ENCODE measurements at regions not wholly inside any gene's neighbourhood (a gene's known extent, or its start where the extent isn't known, plus 50 kb on each side); places are given as distances from the start of the nearest gene placed in this dataset.
A peak's percentile ranks its signal among the peaks of the same experiment; 100 is the strongest.
"Not testable (repeated sequence)": the region's sequence is repeated elsewhere in the genome, so short reads cannot be mapped to it uniquely, and the experiment has no call there.

DNA sequence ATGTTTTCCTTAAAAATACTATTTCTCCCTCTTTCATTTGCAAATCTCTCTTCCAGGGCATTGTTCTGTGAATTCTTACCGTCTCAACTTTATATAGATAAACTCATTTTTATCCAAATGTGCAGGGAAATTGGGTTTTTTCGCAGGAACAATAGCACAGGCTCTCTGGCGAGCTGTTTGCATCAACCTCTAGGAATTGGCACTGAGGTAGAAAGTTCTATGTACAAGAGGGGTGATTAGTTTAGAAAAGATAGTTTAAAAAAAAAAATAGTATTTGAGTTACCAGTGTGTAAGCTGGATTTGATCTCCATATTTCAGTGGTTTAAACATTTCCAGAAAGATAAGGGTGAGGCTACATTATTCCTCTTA, 129.7 kb upstream of the BTN3A2 start:
- peak; percentile 26 for DNase-seq

DNA sequence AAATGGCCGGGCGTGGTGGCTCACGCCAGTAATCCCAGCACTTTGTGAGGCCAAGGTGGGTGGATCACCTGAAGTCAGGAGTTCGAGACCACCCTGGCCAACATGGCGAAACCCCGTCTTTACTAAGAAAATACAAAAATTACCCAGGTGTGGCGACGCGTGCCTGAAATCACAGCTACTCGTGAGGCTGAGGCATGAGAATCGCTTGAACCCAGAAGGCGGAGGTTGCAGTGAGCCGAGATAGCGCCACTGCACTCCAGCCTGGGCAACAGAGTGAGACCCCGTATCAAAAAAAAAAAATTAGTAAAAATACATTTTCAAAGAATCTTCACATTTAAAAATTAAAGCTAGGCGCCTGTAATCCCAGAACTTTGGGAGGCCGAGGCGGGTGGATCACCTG, 125.6 kb upstream of the BTN3A2 start:
- not testable (repeated sequence) for DNase-seq

- peak; percentile 97 for DNase-seq
Measured at GRCh38 chr6:26240157-26241032, 124.6 kb upstream of the BTN3A2 start.

DNA sequence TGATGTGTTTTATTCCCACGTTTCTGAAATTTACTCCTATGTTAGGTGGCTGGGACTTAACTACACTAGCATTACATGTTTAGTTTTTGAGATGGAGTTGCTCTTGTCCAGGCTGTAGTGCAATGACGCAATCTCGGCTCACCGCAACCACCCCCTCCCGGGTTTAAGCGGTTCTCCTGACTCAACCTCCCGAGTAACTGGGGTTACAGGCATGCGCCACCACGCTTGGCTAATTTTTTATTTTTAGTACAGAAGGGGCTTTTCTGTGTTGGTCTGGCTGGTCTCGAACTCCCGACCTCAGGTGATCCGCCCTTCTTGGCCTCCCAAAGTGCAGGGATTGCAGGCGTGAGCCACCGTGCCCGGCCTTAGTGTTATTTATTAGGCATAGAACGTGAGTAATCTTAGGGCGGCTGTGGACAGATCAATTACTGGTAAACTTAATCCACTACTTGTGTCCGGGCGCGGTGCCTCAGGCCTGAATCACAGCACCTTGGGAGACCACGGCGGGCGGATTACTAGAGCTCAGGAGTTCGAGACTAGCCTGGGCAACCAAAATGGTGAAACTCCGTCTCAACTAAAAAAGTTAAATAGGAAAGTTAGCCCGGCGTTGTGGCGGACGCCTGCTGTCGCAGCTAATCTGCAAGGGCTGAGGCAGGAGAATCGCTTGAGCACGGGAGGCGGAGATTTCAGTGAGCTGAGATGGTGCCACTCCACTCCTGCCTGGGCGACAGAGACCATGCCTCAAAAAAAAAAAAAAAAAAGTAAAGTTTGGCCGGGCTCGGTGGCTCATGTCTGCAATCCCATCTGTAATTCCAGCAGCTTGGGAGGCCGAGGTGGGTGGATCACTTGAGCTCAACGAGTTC, 123.7 kb upstream of the BTN3A2 start:
- peak; percentile 80 for DNase-seq

- no peak for DNase-seq
Measured at GRCh38 chr6:26243132-26243531, 121.9 kb upstream of the BTN3A2 start.

DNA sequence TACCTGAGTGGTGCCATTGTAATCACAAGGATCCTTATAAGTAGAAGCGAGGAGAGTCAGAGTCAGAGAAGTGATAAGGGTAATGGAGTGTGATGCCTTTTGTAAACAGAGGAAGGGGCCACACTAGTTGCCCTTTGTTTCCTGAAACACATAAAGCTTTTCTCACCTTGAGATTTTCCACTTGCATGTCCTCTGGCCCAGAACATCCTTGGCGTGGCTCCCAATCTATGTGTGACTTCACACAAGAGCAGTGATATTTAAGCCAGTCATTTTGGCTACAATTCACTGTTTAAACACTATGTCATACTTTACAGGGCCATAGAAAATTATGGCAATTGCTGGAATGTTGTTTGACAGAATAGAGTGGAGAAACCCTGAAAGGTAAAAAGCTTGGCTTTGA, 121.2 kb upstream of the BTN3A2 start:
- no peak for DNase-seq

- DNase-seq = no peak
Measured at GRCh38 chr6:26246058-26246457, 118.9 kb upstream of the BTN3A2 start.

DNA sequence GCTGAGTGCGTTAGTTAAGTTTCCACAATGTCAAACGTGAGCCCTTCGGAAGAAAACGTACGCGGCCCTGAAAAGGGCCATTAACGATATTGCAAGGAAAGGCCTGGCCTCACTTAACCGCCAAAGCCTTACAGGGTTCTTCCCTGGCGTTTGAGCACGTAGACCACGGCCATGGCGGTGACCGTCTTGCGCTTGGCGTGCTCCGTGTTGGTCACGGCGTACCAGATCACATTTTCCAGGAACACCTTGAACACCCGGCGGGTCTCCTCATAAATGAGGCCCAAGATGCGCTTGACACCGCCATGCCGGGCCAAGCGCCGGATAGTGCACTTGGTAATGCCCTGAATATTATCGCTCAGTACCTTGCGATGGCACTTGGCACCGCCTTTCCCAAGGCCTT, 118.4 kb upstream of the BTN3A2 start:
- no peak for DNase-seq

DNA sequence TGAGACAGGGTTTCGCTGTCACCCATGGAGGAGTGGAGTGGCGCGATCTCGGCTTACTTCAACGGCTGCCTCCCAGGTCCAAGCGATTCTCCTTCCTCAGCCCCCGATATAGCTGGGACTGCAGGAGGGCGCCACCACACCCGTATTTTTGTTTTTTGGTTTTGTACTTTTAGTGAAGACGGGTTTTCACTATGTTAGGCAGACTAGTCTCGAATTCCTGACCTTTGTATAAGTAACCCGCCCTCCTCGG, 115.4 kb upstream of the BTN3A2 start:
- DNase-seq = no peak

DNA sequence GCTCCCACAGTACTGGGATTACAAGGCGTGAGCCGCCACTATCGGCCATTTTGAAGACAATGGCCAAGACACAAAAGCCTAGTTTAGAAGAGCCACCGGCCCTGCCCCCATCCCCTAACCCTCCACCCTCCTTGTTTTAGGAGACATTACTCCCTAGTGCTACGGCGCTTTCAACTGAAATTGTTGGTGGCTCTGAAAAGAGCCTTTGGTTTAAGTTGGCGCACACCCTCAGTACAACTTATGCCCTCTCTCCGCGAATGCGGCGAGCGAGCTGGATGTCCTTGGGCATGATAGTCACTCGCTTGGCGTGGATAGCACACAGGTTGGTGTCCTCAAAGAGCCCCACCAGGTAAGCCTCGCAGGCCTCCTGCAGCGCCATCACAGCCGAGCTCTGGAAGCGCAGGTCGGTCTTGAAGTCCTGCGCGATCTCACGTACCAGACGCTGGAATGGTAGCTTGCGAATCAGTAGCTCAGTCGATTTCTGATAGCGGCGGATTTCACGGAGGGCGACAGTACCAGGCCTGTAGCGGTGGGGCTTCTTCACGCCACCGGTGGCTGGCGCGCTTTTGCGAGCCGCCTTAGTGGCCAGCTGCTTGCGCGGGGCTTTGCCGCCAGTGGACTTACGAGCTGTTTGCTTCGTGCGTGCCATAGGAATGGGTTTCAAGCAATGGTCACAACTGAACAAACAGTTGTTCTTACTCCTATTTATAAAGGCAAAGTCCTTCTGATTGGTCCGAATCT, 114.9 kb upstream of the BTN3A2 start:
- DNase-seq = peak; percentile 92

DNA sequence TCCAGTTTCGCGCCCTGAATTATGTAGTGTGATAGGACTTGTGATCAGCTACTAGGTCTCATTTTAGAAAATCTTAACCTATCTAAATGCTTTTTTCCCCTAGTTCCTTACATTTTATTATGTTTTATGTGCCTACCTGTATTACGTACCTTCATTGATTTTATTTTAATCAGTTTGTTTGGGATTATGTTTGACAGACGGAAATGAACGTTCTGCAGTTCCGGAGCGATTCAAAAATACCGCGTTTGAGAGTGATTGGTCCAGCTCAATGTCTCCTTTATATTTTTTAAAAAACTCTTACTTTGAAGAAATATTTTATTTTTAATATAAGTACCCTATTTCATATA, 114.3 kb upstream of the BTN3A2 start:
- DNase-seq = no peak

- peak; percentile 96 for DNase-seq
Measured at GRCh38 chr6:26251354-26252076, 113.5 kb upstream of the BTN3A2 start.

- peak; percentile 14 for DNase-seq
Measured at GRCh38 chr6:26252077-26252472, 112.9 kb upstream of the BTN3A2 start.

DNA sequence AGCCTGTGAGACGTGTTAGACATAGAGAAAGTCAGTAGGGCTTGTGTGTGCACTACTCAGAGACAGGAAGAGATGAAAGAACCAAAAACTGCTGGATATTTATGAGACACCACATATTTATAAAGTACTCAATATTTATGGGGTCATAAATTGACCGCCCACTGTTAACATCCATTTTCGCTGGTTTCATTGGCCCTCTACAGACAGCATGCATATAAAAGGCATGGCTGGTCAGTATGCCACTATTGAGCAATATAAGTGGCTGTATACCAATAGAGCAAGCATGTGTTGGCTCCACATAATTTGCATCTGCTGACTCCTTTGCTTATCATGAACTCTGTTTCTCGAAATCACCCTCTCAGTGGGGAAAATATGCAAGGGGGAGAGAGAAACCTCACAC, 110.3 kb upstream of the BTN3A2 start:
- no peak for DNase-seq

DNA sequence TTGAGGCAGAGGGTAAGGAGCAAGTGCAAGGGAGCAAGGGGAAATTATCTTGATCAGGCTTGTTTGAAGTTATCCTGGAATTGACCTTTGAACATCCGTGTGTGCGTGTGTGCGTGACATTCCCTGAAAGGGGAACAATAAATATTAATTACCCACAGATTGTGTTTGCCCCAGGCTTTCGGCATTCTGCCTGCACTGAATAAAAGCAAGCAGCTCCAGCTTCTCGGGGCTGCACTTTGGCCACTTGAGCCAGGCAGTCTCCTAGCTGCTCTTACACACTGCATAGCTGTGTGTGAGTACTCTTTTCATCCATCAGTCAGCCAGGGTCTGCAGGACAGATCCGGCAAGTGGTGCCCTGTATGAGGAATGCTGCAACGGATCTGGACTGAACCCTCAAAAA, 107.7 kb upstream of the BTN3A2 start:
- DNase-seq = no peak

GRCh38 chr6:26258212-26258977, 106.6 kb upstream of the BTN3A2 start:
- DNase-seq = no peak

- DNase-seq = no peak
Measured at GRCh38 chr6:26260110-26260637, 104.8 kb upstream of the BTN3A2 start.

- no peak for DNase-seq
Measured at GRCh38 chr6:26260725-26261490, 104.1 kb upstream of the BTN3A2 start.

DNA sequence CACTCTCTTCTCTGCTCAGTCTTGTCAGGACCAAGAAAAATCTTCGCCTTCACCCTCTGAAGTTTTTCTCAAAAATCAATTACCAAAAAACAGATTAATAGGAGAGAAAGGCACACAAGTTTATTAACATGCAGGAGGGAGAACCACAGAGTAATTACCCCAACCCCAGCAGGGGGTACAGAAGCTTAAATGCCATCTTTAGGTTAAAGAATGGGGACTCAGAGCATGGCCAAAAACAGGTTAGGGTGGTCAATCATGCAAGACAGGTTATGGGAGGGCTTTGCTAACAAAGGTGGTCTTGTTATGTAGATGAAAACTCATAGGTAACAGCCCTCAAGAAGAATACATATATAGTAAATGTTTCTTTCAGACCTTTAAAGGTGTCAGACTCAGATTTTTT, 100.5 kb upstream of the BTN3A2 start:
- DNase-seq = no peak

DNA sequence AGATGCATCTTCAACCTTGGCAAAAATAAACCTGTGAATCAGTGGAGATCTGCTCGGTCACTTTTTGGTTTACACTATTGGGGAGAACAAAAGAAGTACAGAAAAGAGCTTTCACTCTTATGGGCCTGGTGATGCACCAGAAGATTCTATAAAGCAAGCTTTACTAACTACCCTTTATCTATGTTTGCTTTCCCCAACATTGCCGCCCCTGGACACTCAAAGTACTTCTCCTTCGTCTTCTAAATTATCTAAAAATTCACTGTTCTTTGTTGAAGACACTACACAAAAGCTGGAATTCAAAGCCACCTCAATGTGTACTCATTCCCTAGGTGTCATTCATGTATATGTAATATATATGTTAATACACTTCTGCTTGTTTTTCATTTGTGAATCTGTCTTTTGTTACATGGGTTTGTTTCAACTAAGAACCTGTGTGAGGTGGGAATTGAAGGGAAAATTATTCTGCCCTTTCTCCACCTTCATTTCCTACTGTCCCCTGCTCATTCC, 97.9 kb upstream of the BTN3A2 start:
- DNase-seq = no peak

Measured in EL (cell line).